ENCODE measurements at regions not wholly inside any gene's neighbourhood (a gene's known extent, or its start where the extent isn't known, plus 50 kb on each side); places are given as distances from the start of the nearest gene placed in this dataset.

DNA sequence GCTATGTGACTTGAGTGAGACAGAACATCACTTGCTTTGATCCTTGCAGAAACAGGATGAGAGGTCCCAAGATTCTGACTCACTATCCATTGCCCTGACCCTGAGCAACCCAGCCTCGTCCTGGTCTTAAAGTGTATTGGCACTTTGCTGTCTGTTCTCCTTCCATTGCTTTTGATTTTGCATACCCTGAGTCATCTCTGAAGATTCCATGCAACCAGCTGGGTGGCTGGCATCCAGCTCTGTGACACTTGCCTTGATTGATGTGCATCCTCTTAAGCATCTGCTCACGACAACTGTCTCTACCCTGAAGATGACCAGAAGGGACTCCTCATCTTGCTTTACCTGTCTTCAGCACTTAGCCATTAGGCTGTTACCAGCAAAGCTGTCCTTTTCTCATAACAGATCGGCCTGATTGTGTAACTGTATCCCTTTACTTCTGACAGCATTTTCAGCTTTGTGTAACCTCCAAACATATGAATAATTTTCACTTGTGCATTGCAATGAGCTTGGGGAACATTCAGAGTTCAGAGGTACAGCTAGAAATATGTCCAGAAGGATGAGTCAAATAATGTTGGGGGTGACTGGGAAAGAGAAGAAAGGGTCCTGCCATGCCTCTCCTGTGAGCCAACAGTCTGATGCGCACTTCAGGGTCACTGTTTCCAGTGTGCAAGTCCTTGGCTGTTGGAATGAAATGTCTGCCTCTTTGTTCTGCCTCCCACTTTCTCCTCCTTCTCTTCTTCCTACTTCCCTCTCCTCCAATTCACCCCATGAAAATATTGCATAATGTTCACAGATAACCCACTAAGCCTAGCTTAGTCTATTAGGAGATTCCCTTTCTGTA, 249.7 kb upstream of the OSR1 start:
- WGBS (ENCODE audit: extremely low coverage, insufficient read length, low lambda C conversion rate), result no CpG with 5 or more reads among the region's 4 CpGs
- Histone ChIP-seq H3K14ac (ENCODE audit: insufficient read depth, low read length) (no peak overlapping the region), H4K91ac (ENCODE audit: insufficient read length, low read depth, low read length) (no peak overlapping the region), H2BK5ac (ENCODE audit: insufficient read length, low read length) (no peak overlapping the region), H4K5ac (ENCODE audit: insufficient read length, low read depth, low read length) (no peak overlapping the region), H3K9me3 (ENCODE audit: control insufficient read depth, low read depth, low read length) (no peaks in the 10 kb centered on the region), H3K23me2 (ENCODE audit: insufficient read length, low read depth, low read length, poor library complexity, severe bottlenecking) (no peaks in the 10 kb centered on the region), H2BK15ac (ENCODE audit: low read depth, low read length) (no peak overlapping the region), H3K27me3 (ENCODE audit: insufficient read depth, low read length) (no peaks in the 10 kb centered on the region), H3T11ph (ENCODE audit: low read length) (no peak overlapping the region), H3K4me1 (ENCODE audit: insufficient read depth, low read length) (no peaks in the 10 kb centered on the region), H2AK5ac (ENCODE audit: insufficient read length, low read length) (no peak overlapping the region), H4K8ac (replicated peaks; ENCODE audit: insufficient read length, low read depth, low read length) (no peak overlapping the region), H3K18ac (ENCODE audit: insufficient read length, low read depth, low read length) (no peak overlapping the region), H2BK20ac (ENCODE audit: low read depth, low read length, poor library complexity, severe bottlenecking) (no peak overlapping the region), H3K4ac (ENCODE audit: low read depth, low read length) (no peak overlapping the region), H3K4me2 (ENCODE audit: insufficient read depth, insufficient read length, low read length) (no peak overlapping the region), H3K23ac (ENCODE audit: insufficient read length, low read depth, low read length) (no peak overlapping the region), H3K79me1 (ENCODE audit: insufficient read depth, low read depth, low read length, poor library complexity, severe bottlenecking) (no peaks in the 10 kb centered on the region), H4K20me1 (ENCODE audit: control insufficient read depth, insufficient read depth, insufficient read length) (no peaks in the 10 kb centered on the region), H3K56ac (ENCODE audit: insufficient read length, low read depth, low read length) (no peak overlapping the region), H2BK12ac (ENCODE audit: insufficient read length, low read depth, low read length) (no peak overlapping the region), H2BK120ac (ENCODE audit: low read depth, low read length, poor library complexity, severe bottlenecking) (no peak overlapping the region), H2AFZ (ENCODE audit: low read length) (no peak overlapping the region), H3K79me2 (ENCODE audit: insufficient read depth, low read length) (no peaks in the 10 kb centered on the region), H3K27ac (ENCODE audit: insufficient read length, low read depth, low read length) (no peak overlapping the region), H3K9ac (ENCODE audit: extremely low read depth, insufficient read length, low read length) (no peak overlapping the region)
- Mint-ChIP-seq H3K4me1 (peaks cover 4 to 6% of the 10 kb centered on the region in 2 experiments), H3K27ac (no peak overlapping the region), H3K4me3 (no peak overlapping the region), H3K9me3 (no peaks in the 10 kb centered on the region), H3K36me3 (ENCODE audit: insufficient read depth in 1 of 3, low read depth in 3 of 3) (no peaks in the 10 kb centered on the region), H3K27me3 (ENCODE audit: low read depth) (peaks cover 9% of the 10 kb centered on the region)
- TF ChIP-seq, protein P1, sequence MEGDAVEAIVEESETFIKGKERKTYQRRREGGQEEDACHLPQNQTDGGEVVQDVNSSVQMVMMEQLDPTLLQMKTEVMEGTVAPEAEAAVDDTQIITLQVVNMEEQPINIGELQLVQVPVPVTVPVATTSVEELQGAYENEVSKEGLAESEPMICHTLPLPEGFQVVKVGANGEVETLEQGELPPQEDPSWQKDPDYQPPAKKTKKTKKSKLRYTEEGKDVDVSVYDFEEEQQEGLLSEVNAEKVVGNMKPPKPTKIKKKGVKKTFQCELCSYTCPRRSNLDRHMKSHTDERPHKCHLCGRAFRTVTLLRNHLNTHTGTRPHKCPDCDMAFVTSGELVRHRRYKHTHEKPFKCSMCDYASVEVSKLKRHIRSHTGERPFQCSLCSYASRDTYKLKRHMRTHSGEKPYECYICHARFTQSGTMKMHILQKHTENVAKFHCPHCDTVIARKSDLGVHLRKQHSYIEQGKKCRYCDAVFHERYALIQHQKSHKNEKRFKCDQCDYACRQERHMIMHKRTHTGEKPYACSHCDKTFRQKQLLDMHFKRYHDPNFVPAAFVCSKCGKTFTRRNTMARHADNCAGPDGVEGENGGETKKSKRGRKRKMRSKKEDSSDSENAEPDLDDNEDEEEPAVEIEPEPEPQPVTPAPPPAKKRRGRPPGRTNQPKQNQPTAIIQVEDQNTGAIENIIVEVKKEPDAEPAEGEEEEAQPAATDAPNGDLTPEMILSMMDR (conservative IDR thresholded peaks at IDR 0.05), result no peak
- no peak for DNase-seq

Measured in H9 (cell line).